ENCODE measurements at regions not wholly inside any gene's neighbourhood (a gene's known extent, or its start where the extent isn't known, plus 50 kb on each side); places are given as distances from the start of the nearest gene placed in this dataset.
A peak's percentile ranks its signal among the peaks of the same experiment; 100 is the strongest.

DNA sequence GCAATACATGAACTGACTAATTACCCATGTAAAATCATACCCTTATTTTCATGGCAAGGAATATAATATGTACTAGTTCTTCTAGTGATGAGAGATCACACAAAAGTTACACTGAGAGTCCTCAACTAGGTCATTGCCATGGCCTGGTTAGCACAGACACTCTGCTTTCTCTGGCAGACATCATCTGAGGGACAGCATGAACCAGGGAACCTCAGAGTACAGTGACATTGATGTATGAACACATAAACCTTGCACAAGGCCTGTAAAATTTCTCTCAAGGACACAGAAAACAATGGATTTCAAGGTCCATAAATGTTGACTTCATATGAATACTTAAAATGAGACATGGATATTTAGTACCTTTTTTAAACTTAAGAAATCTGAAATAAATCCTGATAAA lies 108.8 kb upstream of the MAGI3 start:
- TF ChIP-seq, protein P1, sequence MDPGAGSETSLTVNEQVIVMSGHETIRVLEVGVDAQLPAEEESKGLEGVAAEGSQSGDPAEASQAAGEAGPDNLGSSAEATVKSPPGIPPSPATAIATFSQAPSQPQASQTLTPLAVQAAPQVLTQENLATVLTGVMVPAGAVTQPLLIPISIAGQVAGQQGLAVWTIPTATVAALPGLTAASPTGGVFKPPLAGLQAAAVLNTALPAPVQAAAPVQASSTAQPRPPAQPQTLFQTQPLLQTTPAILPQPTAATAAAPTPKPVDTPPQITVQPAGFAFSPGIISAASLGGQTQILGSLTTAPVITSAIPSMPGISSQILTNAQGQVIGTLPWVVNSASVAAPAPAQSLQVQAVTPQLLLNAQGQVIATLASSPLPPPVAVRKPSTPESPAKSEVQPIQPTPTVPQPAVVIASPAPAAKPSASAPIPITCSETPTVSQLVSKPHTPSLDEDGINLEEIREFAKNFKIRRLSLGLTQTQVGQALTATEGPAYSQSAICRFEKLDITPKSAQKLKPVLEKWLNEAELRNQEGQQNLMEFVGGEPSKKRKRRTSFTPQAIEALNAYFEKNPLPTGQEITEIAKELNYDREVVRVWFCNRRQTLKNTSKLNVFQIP (CRISPR knock-in tag; IDR thresholded peaks at IDR 0.05; ENCODE audit: borderline replicate concordance, low read depth): no peak
- TF ChIP-seq ISL1 (CRISPR knock-in tag; IDR thresholded peaks at IDR 0.05): no peak
- no peak for TF ChIP-seq ZNF565 (CRISPR knock-in tag; conservative IDR thresholded peaks at IDR 0.05; ENCODE audit: low read depth)
- TF ChIP-seq, protein P2, sequence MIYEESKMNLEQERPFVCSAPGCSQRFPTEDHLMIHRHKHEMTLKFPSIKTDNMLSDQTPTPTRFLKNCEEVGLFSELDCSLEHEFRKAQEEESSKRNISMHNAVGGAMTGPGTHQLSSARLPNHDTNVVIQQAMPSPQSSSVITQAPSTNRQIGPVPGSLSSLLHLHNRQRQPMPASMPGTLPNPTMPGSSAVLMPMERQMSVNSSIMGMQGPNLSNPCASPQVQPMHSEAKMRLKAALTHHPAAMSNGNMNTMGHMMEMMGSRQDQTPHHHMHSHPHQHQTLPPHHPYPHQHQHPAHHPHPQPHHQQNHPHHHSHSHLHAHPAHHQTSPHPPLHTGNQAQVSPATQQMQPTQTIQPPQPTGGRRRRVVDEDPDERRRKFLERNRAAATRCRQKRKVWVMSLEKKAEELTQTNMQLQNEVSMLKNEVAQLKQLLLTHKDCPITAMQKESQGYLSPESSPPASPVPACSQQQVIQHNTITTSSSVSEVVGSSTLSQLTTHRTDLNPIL (CRISPR knock-in tag; IDR thresholded peaks at IDR 0.05; ENCODE audit: low read depth): no peak
- no peak for TF ChIP-seq CSDC2 (CRISPR knock-in tag; IDR thresholded peaks at IDR 0.05)
- TF ChIP-seq GLIS3 (CRISPR knock-in tag; IDR thresholded peaks at IDR 0.05): no peak
- ATAC-seq: no peak

DNA sequence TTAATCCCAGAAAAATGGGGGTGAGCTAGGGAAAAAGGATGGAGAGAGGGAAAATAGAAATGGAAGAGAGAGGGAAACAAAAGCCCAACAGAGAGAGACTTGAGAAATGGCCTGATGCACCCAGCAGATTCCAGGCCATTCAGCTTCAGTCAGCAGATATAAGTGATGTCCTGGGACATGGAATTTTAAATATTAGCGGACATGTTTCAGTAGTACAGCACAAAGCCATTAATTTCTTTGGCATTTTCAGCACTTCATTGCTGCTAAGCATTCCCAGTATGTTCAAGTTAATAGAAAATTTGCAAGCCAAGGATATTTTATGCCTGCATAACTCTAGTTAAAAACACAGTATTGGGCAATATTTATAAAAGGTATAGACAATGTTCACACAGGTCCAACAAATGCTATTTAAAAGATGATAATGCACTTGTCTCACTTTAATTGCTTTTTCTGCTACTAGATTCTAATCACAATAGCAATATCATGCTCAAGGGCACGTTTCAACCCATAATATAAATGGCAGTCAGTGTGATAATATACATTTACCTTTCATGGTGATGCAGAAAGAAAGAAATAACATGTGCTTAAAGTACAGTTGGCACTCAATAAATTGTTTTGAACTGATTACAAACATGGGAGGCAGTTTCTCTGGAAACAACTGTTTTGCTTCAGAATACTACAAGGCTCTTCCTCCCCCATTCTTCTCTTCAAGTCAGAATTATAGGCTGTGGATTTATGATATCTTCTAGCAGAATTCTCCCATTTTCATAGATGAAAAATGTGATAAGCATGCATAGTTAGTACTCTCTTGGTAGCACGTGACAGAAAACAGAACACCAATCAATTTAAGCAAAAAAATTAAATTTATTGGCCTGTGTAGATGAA lies 108.1 kb upstream of the MAGI3 start:
- TF ChIP-seq, protein P3, sequence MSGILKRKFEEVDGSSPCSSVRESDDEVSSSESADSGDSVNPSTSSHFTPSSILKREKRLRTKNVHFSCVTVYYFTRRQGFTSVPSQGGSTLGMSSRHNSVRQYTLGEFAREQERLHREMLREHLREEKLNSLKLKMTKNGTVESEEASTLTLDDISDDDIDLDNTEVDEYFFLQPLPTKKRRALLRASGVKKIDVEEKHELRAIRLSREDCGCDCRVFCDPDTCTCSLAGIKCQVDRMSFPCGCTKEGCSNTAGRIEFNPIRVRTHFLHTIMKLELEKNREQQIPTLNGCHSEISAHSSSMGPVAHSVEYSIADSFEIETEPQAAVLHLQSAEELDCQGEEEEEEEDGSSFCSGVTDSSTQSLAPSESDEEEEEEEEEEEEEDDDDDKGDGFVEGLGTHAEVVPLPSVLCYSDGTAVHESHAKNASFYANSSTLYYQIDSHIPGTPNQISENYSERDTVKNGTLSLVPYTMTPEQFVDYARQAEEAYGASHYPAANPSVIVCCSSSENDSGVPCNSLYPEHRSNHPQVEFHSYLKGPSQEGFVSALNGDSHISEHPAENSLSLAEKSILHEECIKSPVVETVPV (CRISPR knock-in tag; IDR thresholded peaks at IDR 0.05): no peak
- no peak for TF ChIP-seq ISL1 (CRISPR knock-in tag; IDR thresholded peaks at IDR 0.05)
- TF ChIP-seq CSDC2 (CRISPR knock-in tag; IDR thresholded peaks at IDR 0.05): no peak
- no peak for TF ChIP-seq BACH2 (CRISPR knock-in tag; IDR thresholded peaks at IDR 0.05; ENCODE audit: borderline replicate concordance)
- TF ChIP-seq SNAI2 (CRISPR knock-in tag; IDR thresholded peaks at IDR 0.05): no peak
- TF ChIP-seq TCF4 (CRISPR knock-in tag; IDR thresholded peaks at IDR 0.05; ENCODE audit: borderline replicate concordance): no peak
- no peak for TF ChIP-seq ZFP30 (CRISPR knock-in tag; IDR thresholded peaks at IDR 0.05)
- TF ChIP-seq, protein P4, sequence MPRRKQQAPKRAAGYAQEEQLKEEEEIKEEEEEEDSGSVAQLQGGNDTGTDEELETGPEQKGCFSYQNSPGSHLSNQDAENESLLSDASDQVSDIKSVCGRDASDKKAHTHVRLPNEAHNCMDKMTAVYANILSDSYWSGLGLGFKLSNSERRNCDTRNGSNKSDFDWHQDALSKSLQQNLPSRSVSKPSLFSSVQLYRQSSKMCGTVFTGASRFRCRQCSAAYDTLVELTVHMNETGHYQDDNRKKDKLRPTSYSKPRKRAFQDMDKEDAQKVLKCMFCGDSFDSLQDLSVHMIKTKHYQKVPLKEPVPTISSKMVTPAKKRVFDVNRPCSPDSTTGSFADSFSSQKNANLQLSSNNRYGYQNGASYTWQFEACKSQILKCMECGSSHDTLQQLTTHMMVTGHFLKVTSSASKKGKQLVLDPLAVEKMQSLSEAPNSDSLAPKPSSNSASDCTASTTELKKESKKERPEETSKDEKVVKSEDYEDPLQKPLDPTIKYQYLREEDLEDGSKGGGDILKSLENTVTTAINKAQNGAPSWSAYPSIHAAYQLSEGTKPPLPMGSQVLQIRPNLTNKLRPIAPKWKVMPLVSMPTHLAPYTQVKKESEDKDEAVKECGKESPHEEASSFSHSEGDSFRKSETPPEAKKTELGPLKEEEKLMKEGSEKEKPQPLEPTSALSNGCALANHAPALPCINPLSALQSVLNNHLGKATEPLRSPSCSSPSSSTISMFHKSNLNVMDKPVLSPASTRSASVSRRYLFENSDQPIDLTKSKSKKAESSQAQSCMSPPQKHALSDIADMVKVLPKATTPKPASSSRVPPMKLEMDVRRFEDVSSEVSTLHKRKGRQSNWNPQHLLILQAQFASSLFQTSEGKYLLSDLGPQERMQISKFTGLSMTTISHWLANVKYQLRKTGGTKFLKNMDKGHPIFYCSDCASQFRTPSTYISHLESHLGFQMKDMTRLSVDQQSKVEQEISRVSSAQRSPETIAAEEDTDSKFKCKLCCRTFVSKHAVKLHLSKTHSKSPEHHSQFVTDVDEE (CRISPR knock-in tag; IDR thresholded peaks at IDR 0.05): no peak
- TF ChIP-seq ZFP3 (CRISPR knock-in tag; IDR thresholded peaks at IDR 0.05): no peak
- TF ChIP-seq ESRRG (CRISPR knock-in tag; IDR thresholded peaks at IDR 0.05): no peak
- no peak for TF ChIP-seq ARNTL (CRISPR knock-in tag; IDR thresholded peaks at IDR 0.05; ENCODE audit: borderline replicate concordance, low read depth)
- no peak for ATAC-seq

DNA sequence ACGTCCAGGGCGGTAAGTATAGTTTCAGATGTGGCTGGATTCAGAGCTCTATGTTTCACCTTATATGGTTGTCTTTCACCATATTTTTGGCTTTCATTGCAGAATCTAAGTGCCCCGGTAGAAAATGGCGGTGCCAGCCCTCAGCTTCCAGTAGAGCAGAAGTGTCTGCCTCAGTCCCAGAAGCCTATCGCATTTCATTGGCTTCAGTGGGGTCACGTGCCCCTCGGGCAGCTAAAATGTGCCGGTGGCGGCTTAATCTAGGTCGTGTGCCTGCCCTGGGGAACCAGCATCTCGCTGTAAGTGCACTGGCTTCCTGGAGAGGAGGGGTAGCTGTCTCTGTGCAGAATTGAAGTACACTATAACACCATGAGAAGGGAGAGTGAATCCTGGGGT lies 107.4 kb upstream of the MAGI3 start:
- no peak; the same call in 2 of the 3 replicates for ATAC-seq

More for the DNA sequence above, 107.4 kb upstream of the MAGI3 start:
- TF ChIP-seq GLIS3 (CRISPR knock-in tag; IDR thresholded peaks at IDR 0.05): no peak
- TF ChIP-seq, protein P4 (CRISPR knock-in tag; IDR thresholded peaks at IDR 0.05): peak; percentile 23; the same call in 1 of the 2 replicates

Data from SK-N-SH treated with all-trans-retinoic acid at 6 μM for 48 hours (cell line).